ENCODE measurements at regions not wholly inside any gene's neighbourhood (a gene's known extent, or its start where the extent isn't known, plus 50 kb on each side); places are given as distances from the start of the nearest gene placed in this dataset.
A peak's percentile ranks its signal among the peaks of the same experiment; 100 is the strongest.
"Not testable (repeated sequence)": the region's sequence is repeated elsewhere in the genome, so short reads cannot be mapped to it uniquely, and the experiment has no call there.

GRCh38 chr10:64091897-64092296 lies 570.7 kb downstream of the REEP3 start:
- DNase-seq, result no peak

GRCh38 chr10:64093304-64093703 lies 572.1 kb downstream of the REEP3 start:
- no peak for DNase-seq

GRCh38 chr10:64093946-64094535 lies 572.8 kb downstream of the REEP3 start:
- DNase-seq, result no peak

GRCh38 chr10:64096941-64097340 lies 575.7 kb downstream of the REEP3 start:
- no peak for DNase-seq

- no peak for DNase-seq
These were observed 576.4 kb downstream of the REEP3 start for GRCh38 chr10:64097391-64098122.

- no peak for DNase-seq
These were observed 577.8 kb downstream of the REEP3 start for GRCh38 chr10:64098994-64099393.

GRCh38 chr10:64101606-64102263 lies 580.5 kb downstream of the REEP3 start:
- DNase-seq, result no peak

- no peak for DNase-seq
These were observed 581.0 kb downstream of the REEP3 start for GRCh38 chr10:64102264-64102633.

- DNase-seq, result no peak
These were observed 581.7 kb downstream of the REEP3 start for GRCh38 chr10:64102916-64103315.

GRCh38 chr10:64103750-64104470 lies 582.7 kb downstream of the REEP3 start:
- no peak for DNase-seq

- no peak for DNase-seq
These were observed 588.8 kb downstream of the REEP3 start for GRCh38 chr10:64109926-64110495.

- no peak for DNase-seq
These were observed 591.6 kb downstream of the REEP3 start for GRCh38 chr10:64112701-64113355.

GRCh38 chr10:64113375-64113774 lies 592.2 kb downstream of the REEP3 start:
- DNase-seq, result no peak

GRCh38 chr10:64113792-64114191 lies 592.6 kb downstream of the REEP3 start:
- no peak for DNase-seq

GRCh38 chr10:64115471-64115870 lies 594.3 kb downstream of the REEP3 start:
- no peak for DNase-seq

GRCh38 chr10:64115908-64116643 lies 594.9 kb downstream of the REEP3 start:
- DNase-seq, result peak; percentile 9

- DNase-seq, result no peak
These were observed 595.5 kb downstream of the REEP3 start for GRCh38 chr10:64116707-64117106.

GRCh38 chr10:64118736-64119135 lies 597.5 kb downstream of the REEP3 start:
- no peak for DNase-seq

GRCh38 chr10:64120301-64120980 lies 599.2 kb downstream of the REEP3 start:
- DNase-seq, result not testable (repeated sequence)

GRCh38 chr10:64130152-64130551 lies 609.0 kb downstream of the REEP3 start:
- no peak for DNase-seq

- no peak for DNase-seq
These were observed 613.5 kb downstream of the REEP3 start for GRCh38 chr10:64134676-64135075.
